ENCODE measurements at regions not wholly inside any gene's neighbourhood (a gene's known extent, or its start where the extent isn't known, plus 50 kb on each side); places are given as distances from the start of the nearest gene placed in this dataset.

DNA sequence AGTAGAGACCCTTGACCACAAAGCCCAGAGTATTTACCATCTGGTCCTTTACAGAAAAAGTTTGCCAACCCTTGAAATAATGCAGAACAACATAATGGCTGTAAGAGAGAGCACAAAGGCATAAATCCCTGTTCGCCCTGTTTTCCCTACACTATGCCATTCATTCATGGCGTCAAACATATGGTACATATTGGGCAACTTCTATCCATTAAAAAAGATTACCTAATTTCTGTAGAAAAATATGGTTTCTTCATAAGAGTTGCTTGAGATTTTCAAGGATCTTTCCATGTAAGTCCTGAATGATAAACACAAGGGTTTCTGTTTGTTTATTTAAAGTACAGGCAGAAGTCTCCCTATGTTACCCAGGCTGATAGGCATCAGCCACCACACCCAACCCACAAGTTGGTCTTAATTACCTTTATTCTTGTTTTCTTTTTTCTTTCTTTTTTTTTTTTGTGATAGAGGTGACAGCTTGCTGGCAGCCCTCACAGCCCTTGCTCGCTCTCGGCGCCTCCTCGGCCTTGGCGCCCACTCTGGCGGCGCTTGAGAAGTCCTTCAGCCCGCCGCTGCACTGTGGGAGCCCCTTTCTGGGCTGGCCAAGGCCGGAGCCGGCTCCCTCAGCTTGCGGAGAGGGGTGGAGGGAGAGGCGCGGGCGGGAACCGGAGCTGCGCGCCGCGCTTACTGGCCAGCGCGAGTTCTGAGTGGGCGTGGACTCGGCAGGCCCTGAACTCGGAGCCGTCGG, 68.3 kb upstream of the NR5A2 start:
- no peaks in the 10 kb centered on the region for H3K27me3 ChIP-seq (ENCODE audit: insufficient read depth, low read depth, low read length)
- no peak overlapping the region for H3K27ac ChIP-seq (ENCODE audit: low read length)
- no peak overlapping the region for H3K4me3 ChIP-seq (ENCODE audit: low read length)
- no peaks in the 10 kb centered on the region for H3F3A ChIP-seq (ENCODE audit: insufficient read depth, low read length, poor library complexity, severe bottlenecking)
- no peaks in the 10 kb centered on the region for H4K20me1 ChIP-seq (ENCODE audit: insufficient read depth)
- TF ChIP-seq EP300 (conservative IDR thresholded peaks at IDR 0.05; ENCODE audit: poor library complexity, severe bottlenecking) (no peak), MXI1 (conservative IDR thresholded peaks at IDR 0.05; ENCODE audit: poor library complexity, severe bottlenecking) (no peak), RAD21 (conservative IDR thresholded peaks at IDR 0.05) (no peak), SMC3 (conservative IDR thresholded peaks at IDR 0.05; ENCODE audit: poor library complexity) (no peak), POLR2AphosphoS5 (IDR thresholded peaks at IDR 0.05) (no peak), EZH2 (IDR thresholded peaks at IDR 0.05; ENCODE audit: borderline replicate concordance, insufficient read depth, low read length, poor library complexity, severe bottlenecking) (no peak), TAF1 (IDR thresholded peaks at IDR 0.05; ENCODE audit: low read depth) (no peak)
- TF ChIP-seq, protein P1, sequence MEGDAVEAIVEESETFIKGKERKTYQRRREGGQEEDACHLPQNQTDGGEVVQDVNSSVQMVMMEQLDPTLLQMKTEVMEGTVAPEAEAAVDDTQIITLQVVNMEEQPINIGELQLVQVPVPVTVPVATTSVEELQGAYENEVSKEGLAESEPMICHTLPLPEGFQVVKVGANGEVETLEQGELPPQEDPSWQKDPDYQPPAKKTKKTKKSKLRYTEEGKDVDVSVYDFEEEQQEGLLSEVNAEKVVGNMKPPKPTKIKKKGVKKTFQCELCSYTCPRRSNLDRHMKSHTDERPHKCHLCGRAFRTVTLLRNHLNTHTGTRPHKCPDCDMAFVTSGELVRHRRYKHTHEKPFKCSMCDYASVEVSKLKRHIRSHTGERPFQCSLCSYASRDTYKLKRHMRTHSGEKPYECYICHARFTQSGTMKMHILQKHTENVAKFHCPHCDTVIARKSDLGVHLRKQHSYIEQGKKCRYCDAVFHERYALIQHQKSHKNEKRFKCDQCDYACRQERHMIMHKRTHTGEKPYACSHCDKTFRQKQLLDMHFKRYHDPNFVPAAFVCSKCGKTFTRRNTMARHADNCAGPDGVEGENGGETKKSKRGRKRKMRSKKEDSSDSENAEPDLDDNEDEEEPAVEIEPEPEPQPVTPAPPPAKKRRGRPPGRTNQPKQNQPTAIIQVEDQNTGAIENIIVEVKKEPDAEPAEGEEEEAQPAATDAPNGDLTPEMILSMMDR (IDR thresholded peaks at IDR 0.05; ENCODE audit: poor library complexity, severe bottlenecking) = no peak
- TF ChIP-seq, protein P2, sequence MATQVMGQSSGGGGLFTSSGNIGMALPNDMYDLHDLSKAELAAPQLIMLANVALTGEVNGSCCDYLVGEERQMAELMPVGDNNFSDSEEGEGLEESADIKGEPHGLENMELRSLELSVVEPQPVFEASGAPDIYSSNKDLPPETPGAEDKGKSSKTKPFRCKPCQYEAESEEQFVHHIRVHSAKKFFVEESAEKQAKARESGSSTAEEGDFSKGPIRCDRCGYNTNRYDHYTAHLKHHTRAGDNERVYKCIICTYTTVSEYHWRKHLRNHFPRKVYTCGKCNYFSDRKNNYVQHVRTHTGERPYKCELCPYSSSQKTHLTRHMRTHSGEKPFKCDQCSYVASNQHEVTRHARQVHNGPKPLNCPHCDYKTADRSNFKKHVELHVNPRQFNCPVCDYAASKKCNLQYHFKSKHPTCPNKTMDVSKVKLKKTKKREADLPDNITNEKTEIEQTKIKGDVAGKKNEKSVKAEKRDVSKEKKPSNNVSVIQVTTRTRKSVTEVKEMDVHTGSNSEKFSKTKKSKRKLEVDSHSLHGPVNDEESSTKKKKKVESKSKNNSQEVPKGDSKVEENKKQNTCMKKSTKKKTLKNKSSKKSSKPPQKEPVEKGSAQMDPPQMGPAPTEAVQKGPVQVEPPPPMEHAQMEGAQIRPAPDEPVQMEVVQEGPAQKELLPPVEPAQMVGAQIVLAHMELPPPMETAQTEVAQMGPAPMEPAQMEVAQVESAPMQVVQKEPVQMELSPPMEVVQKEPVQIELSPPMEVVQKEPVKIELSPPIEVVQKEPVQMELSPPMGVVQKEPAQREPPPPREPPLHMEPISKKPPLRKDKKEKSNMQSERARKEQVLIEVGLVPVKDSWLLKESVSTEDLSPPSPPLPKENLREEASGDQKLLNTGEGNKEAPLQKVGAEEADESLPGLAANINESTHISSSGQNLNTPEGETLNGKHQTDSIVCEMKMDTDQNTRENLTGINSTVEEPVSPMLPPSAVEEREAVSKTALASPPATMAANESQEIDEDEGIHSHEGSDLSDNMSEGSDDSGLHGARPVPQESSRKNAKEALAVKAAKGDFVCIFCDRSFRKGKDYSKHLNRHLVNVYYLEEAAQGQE (IDR thresholded peaks at IDR 0.05; ENCODE audit: borderline replicate concordance) = no peak
- H3K4me2 ChIP-seq (ENCODE audit: low read length) = no peak overlapping the region
- no peaks in the 10 kb centered on the region for H3K36me3 ChIP-seq (ENCODE audit: insufficient read depth, low read length)
- no peak overlapping the region for H3K9ac ChIP-seq (ENCODE audit: low read length)
- H3K9me2 ChIP-seq (ENCODE audit: insufficient read depth, low read length) = no peaks in the 10 kb centered on the region
- no peak overlapping the region for H2AFZ ChIP-seq (ENCODE audit: low read depth, low read length)
- no peaks in the 10 kb centered on the region for H3K79me2 ChIP-seq (replicated peaks; ENCODE audit: insufficient read depth, low read length)
- no peaks in the 10 kb centered on the region for H3K9me3 ChIP-seq (ENCODE audit: low read length)

DNA sequence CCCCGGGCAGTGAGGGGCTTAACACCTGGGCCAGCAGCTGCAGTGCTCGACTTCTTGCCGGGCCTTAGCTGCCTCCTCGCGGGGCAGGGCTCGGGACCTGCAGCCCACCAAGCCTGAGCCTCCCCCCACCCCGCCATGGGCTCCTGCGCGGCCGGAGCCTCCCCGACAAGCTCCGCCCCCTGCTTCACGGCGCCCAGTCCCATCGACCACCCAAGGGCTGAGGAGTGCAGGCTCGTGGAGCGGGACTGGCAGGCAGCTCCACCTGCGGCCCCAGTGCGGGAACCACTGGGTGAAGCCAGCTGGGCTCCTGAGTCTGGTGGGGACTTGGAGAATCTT, 67.8 kb upstream of the NR5A2 start:
- H4K20me1 ChIP-seq (ENCODE audit: insufficient read depth) = no peaks in the 10 kb centered on the region
- H3K27me3 ChIP-seq (ENCODE audit: insufficient read depth, low read depth, low read length) = no peaks in the 10 kb centered on the region
- H3F3A ChIP-seq (ENCODE audit: insufficient read depth, low read length, poor library complexity, severe bottlenecking) = no peaks in the 10 kb centered on the region
- H3K79me2 ChIP-seq (replicated peaks; ENCODE audit: insufficient read depth, low read length) = no peaks in the 10 kb centered on the region
- H3K9me3 ChIP-seq (ENCODE audit: low read length) = no peaks in the 10 kb centered on the region
- no peak overlapping the region for H3K4me2 ChIP-seq (ENCODE audit: low read length)
- H2AFZ ChIP-seq (ENCODE audit: low read depth, low read length) = no peak overlapping the region
- no peak overlapping the region for H3K4me3 ChIP-seq (ENCODE audit: low read length)
- no peak overlapping the region for H3K27ac ChIP-seq (ENCODE audit: low read length)
- no peak overlapping the region for H3K9ac ChIP-seq (ENCODE audit: low read length)
- TF ChIP-seq, protein P2 (IDR thresholded peaks at IDR 0.05; ENCODE audit: borderline replicate concordance) = no peak
- no peak for TF ChIP-seq EP300 (conservative IDR thresholded peaks at IDR 0.05; ENCODE audit: poor library complexity, severe bottlenecking)
- TF ChIP-seq, protein P1 (IDR thresholded peaks at IDR 0.05; ENCODE audit: poor library complexity, severe bottlenecking) = no peak
- TF ChIP-seq TAF1 (IDR thresholded peaks at IDR 0.05; ENCODE audit: low read depth) = no peak
- TF ChIP-seq RAD21 (conservative IDR thresholded peaks at IDR 0.05) = no peak
- TF ChIP-seq MXI1 (conservative IDR thresholded peaks at IDR 0.05; ENCODE audit: poor library complexity, severe bottlenecking) = no peak
- no peak for TF ChIP-seq POLR2AphosphoS5 (IDR thresholded peaks at IDR 0.05)
- TF ChIP-seq EZH2 (IDR thresholded peaks at IDR 0.05; ENCODE audit: borderline replicate concordance, insufficient read depth, low read length, poor library complexity, severe bottlenecking) = no peak
- no peak for TF ChIP-seq SMC3 (conservative IDR thresholded peaks at IDR 0.05; ENCODE audit: poor library complexity)
- no peaks in the 10 kb centered on the region for H3K9me2 ChIP-seq (ENCODE audit: insufficient read depth, low read length)
- no peaks in the 10 kb centered on the region for H3K36me3 ChIP-seq (ENCODE audit: insufficient read depth, low read length)

Data from neural cell (in vitro differentiated cells).